WTC11 (cell line): ENCODE measurements at regions not wholly inside any gene's neighbourhood (a gene's known extent, or its start where the extent isn't known, plus 50 kb on each side); places are given as distances from the start of the nearest gene placed in this dataset.

Source experiments
- ATAC-seq: fragments of 200-7000 bp; cut with Tn5 transposase; 2 replicates; pipeline ENCODE4 v1.10.0; 2021; ENCODE audit warnings: mild to moderate bottlenecking, moderate library complexity
- CTCF ChIA-PET: fragments of 300-600 bp; sonication (Branson Sonifier 250); formaldehyde crosslinking; loops from one replicate; lab custom pipeline; 2021; ENCODE audit warnings: antibody characterized with exemption; lab: Charles Lee
- POLR2A ChIA-PET: fragments of 350-600 bp; sonication (Branson Sonifier 250); formaldehyde crosslinking; loops from one replicate; lab custom pipeline; 2021; ENCODE audit warnings: antibody characterized with exemption; lab: Charles Lee
- DNase-seq: peaks from one replicate; pipeline ENCODE4 v3.0.0; 2021; ENCODE audit warnings: low spot score
- H3K27ac Mint-ChIP-seq: 2 replicates; pipeline ENCODE4 v1.8.0; 2021; ENCODE audit warnings: mixed read lengths
- H3K27me3 Mint-ChIP-seq: 2 replicates; pipeline ENCODE4 v1.8.0; 2021; ENCODE audit warnings: low read depth, mild to moderate bottlenecking, moderate library complexity, mixed read lengths
- H3K36me3 Mint-ChIP-seq: 2 replicates; pipeline ENCODE4 v1.8.0; 2021; ENCODE audit warnings: mixed read lengths
- H3K4me1 Mint-ChIP-seq: 2 replicates; pipeline ENCODE4 v1.8.0; 2022; ENCODE audit warnings: mixed read lengths
- H3K4me3 Mint-ChIP-seq: 2 replicates; pipeline ENCODE4 v1.8.0; 2021; ENCODE audit warnings: mild to moderate bottlenecking, moderate library complexity, mixed read lengths
- H3K9me3 Mint-ChIP-seq: 2 replicates; pipeline ENCODE4 v1.8.0; 2021; ENCODE audit warnings: mixed read lengths
- CBFB ChIP-seq: sonication (generic); formaldehyde crosslinking; IDR thresholded peaks from 2 replicates; pipeline ENCODE4 v1.8.1; 2022; ENCODE audit warnings: mild to moderate bottlenecking, low read depth, missing genetic modification reagents
- E2F4 ChIP-seq: sonication (generic); formaldehyde crosslinking; IDR thresholded peaks from 2 replicates; pipeline ENCODE4 v1.8.1; 2022; ENCODE audit warnings: low read depth, mild to moderate bottlenecking, moderate library complexity, missing genetic modification reagents, borderline replicate concordance
- FOXJ3 ChIP-seq: sonication (generic); formaldehyde crosslinking; IDR thresholded peaks from 2 replicates; pipeline ENCODE4 v1.9.0; 2021; ENCODE audit warnings: missing genetic modification reagents, mild to moderate bottlenecking, borderline replicate concordance
- HMGA2 ChIP-seq: fragments of 250-450 bp; sonication (Bioruptor Pico); IDR thresholded peaks from 2 replicates; pipeline ENCODE4 v1.4.0; 2021; ENCODE audit warnings: mild to moderate bottlenecking, moderate library complexity
- NR3C1 ChIP-seq: sonication (generic); formaldehyde crosslinking; conservative IDR thresholded peaks from 2 replicates; pipeline ENCODE4 v1.8.1; 2023; ENCODE audit warnings: low read depth, mild to moderate bottlenecking, missing genetic modification reagents
- TEAD4 ChIP-seq: sonication (generic); formaldehyde crosslinking; IDR thresholded peaks from 2 replicates; pipeline ENCODE4 v1.8.0; 2022; ENCODE audit warnings: mild to moderate bottlenecking, missing genetic modification reagents
- ZMAT4 ChIP-seq: fragments of 250-450 bp; sonication (Bioruptor Pico); IDR thresholded peaks from 2 replicates; pipeline ENCODE4 v1.9.0; 2021; ENCODE audit warnings: mild to moderate bottlenecking
- ZNF219 ChIP-seq: sonication (generic); formaldehyde crosslinking; IDR thresholded peaks from 2 replicates; pipeline ENCODE4 v1.8.0; 2023; ENCODE audit warnings: missing genetic modification reagents, mild to moderate bottlenecking, borderline replicate concordance
- ZNF396 ChIP-seq: fragments of 250-450 bp; sonication (Bioruptor Pico); IDR thresholded peaks from 2 replicates; pipeline ENCODE4 v1.8.0; 2021; ENCODE audit warnings: mild to moderate bottlenecking, moderate library complexity, borderline replicate concordance
- ZSCAN18 ChIP-seq: fragments of 250-450 bp; sonication (Bioruptor Pico); IDR thresholded peaks from 2 replicates; pipeline ENCODE4 v2.1.2; 2022; ENCODE audit warnings: mild to moderate bottlenecking, moderate library complexity
- TF ChIP-seq, protein P1 (sequence below): sonication (generic); formaldehyde crosslinking; IDR thresholded peaks from 2 replicates; pipeline ENCODE4 v1.8.1; 2022; ENCODE audit warnings: mild to moderate bottlenecking, missing genetic modification reagents, moderate library complexity, borderline replicate concordance
- TF ChIP-seq, protein P2 (sequence below): sonication (generic); formaldehyde crosslinking; IDR thresholded peaks from 2 replicates; pipeline ENCODE4 v1.8.0; 2022; ENCODE audit warnings: mild to moderate bottlenecking, missing genetic modification reagents
- TF ChIP-seq, protein P3 (sequence below): sonication (generic); formaldehyde crosslinking; IDR thresholded peaks from 2 replicates; pipeline ENCODE4 v1.8.0; 2022; ENCODE audit warnings: missing genetic modification reagents
- TF ChIP-seq, protein P4 (sequence below): fragments of 250-450 bp; sonication (Bioruptor Pico); IDR thresholded peaks from 2 replicates; pipeline ENCODE4 v1.9.0; 2021; ENCODE audit warnings: mild to moderate bottlenecking

DNA sequence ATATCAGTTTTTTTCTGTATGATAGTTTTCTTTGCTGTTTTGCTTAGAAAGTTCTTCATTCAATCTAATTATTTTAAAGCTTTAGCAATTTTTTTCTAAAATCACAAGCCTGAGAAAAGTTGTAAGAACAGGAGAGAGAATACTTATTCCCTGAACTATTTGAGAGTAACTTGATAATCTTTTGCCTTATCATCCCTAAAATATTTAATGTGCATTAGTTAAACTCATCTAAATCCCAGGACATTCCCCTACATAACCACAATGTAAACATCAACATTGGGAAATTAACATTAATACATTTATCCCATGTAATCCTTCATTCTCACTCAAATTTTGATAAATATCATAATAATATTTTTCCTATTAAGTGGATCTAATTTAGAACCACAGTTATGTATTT, 241.8 kb downstream of the CD109 start (continued):
- TF ChIP-seq, protein P1, sequence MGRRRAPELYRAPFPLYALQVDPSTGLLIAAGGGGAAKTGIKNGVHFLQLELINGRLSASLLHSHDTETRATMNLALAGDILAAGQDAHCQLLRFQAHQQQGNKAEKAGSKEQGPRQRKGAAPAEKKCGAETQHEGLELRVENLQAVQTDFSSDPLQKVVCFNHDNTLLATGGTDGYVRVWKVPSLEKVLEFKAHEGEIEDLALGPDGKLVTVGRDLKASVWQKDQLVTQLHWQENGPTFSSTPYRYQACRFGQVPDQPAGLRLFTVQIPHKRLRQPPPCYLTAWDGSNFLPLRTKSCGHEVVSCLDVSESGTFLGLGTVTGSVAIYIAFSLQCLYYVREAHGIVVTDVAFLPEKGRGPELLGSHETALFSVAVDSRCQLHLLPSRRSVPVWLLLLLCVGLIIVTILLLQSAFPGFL (CRISPR knock-in tag): no peak
- TF ChIP-seq ZNF396 (CRISPR knock-in tag): no peak
- no peak for TF ChIP-seq CBFB (CRISPR knock-in tag)
- TF ChIP-seq ZSCAN18 (CRISPR knock-in tag): no peak
- TF ChIP-seq, protein P2, sequence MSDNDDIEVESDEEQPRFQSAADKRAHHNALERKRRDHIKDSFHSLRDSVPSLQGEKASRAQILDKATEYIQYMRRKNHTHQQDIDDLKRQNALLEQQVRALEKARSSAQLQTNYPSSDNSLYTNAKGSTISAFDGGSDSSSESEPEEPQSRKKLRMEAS (CRISPR knock-in tag): no peak
- TF ChIP-seq TEAD4 (CRISPR knock-in tag): no peak
- TF ChIP-seq FOXJ3: no peak
- TF ChIP-seq, protein P3, sequence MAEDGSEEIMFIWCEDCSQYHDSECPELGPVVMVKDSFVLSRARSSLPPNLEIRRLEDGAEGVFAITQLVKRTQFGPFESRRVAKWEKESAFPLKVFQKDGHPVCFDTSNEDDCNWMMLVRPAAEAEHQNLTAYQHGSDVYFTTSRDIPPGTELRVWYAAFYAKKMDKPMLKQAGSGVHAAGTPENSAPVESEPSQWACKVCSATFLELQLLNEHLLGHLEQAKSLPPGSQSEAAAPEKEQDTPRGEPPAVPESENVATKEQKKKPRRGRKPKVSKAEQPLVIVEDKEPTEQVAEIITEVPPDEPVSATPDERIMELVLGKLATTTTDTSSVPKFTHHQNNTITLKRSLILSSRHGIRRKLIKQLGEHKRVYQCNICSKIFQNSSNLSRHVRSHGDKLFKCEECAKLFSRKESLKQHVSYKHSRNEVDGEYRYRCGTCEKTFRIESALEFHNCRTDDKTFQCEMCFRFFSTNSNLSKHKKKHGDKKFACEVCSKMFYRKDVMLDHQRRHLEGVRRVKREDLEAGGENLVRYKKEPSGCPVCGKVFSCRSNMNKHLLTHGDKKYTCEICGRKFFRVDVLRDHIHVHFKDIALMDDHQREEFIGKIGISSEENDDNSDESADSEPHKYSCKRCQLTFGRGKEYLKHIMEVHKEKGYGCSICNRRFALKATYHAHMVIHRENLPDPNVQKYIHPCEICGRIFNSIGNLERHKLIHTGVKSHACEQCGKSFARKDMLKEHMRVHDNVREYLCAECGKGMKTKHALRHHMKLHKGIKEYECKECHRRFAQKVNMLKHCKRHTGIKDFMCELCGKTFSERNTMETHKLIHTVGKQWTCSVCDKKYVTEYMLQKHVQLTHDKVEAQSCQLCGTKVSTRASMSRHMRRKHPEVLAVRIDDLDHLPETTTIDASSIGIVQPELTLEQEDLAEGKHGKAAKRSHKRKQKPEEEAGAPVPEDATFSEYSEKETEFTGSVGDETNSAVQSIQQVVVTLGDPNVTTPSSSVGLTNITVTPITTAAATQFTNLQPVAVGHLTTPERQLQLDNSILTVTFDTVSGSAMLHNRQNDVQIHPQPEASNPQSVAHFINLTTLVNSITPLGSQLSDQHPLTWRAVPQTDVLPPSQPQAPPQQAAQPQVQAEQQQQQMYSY (CRISPR knock-in tag): no peak

DNA sequence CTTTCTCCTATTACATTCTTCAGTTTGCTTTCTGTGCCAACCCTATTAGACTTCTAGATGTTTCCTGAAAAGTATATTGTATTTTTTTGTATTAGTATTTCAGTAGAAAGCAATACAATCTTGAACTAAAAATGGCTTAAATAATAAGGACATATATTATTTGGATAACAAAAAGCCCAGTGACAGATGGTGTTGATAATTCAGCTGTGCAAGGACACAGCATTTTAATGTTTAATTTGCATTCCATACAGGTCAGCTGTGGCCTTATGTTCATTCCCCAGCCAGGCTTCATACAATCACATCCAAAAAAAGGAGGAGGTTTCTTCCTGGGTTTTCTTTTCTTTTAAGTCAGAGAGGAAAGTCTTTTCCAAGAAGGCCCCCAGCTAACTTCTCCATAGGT, 236.9 kb downstream of the CD109 start:
- Mint-ChIP-seq H3K27me3 (peaks cover 2% of the 10 kb centered on the region; the same call in 1 of the 2 replicates), H3K4me3 (no peak overlapping the region), H3K36me3 (no peaks in the 10 kb centered on the region), H3K4me1 (no peaks in the 10 kb centered on the region), H3K9me3 (peaks cover 24% of the 10 kb centered on the region), H3K27ac (no peak overlapping the region)
- no peak for TF ChIP-seq ZNF219 (CRISPR knock-in tag)
- no peak for TF ChIP-seq ZMAT4
- ChIA-PET CTCF (no interaction called here), POLR2A (no interaction called here)
- DNase-seq (no peak), ATAC-seq (no peak)

- CTCF ChIA-PET: interaction anchor here (0.6 to 1.2 kb wide), 2 partner anchors 140 to 1279 kb away, joined by 3 read pairs; no protein-coding TSS in a partner anchor
- H3K4me3 Mint-ChIP-seq: no peak overlapping the region
- H3K27me3 Mint-ChIP-seq: no peaks in the 10 kb centered on the region; the same call in 1 of the 2 replicates
- H3K36me3 Mint-ChIP-seq: no peaks in the 10 kb centered on the region
- DNase-seq: no peak
- POLR2A ChIA-PET: no interaction called here
- TF ChIP-seq CBFB (CRISPR knock-in tag) (no peak), E2F4 (CRISPR knock-in tag) (no peak), NR3C1 (no peak), HMGA2 (CRISPR knock-in tag) (no peak)
- TF ChIP-seq, protein P4, sequence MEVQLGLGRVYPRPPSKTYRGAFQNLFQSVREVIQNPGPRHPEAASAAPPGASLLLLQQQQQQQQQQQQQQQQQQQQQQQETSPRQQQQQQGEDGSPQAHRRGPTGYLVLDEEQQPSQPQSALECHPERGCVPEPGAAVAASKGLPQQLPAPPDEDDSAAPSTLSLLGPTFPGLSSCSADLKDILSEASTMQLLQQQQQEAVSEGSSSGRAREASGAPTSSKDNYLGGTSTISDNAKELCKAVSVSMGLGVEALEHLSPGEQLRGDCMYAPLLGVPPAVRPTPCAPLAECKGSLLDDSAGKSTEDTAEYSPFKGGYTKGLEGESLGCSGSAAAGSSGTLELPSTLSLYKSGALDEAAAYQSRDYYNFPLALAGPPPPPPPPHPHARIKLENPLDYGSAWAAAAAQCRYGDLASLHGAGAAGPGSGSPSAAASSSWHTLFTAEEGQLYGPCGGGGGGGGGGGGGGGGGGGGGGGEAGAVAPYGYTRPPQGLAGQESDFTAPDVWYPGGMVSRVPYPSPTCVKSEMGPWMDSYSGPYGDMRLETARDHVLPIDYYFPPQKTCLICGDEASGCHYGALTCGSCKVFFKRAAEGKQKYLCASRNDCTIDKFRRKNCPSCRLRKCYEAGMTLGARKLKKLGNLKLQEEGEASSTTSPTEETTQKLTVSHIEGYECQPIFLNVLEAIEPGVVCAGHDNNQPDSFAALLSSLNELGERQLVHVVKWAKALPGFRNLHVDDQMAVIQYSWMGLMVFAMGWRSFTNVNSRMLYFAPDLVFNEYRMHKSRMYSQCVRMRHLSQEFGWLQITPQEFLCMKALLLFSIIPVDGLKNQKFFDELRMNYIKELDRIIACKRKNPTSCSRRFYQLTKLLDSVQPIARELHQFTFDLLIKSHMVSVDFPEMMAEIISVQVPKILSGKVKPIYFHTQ (CRISPR knock-in tag): no peak
- ATAC-seq: no peak
- H3K27ac Mint-ChIP-seq: no peak overlapping the region
- no peaks in the 10 kb centered on the region for H3K4me1 Mint-ChIP-seq
- peaks cover 20% of the 10 kb centered on the region for H3K9me3 Mint-ChIP-seq
Observed at GRCh38 chr6:73929405-73929804, 233.4 kb downstream of the CD109 start.
